HEK293T (cell line): ENCODE measurements at regions not wholly inside any gene's neighbourhood (a gene's known extent, or its start where the extent isn't known, plus 50 kb on each side); places are given as distances from the start of the nearest gene placed in this dataset.
A peak's percentile ranks its signal among the peaks of the same experiment; 100 is the strongest.
"Not testable (repeated sequence)": the region's sequence is repeated elsewhere in the genome, so short reads cannot be mapped to it uniquely, and the experiment has no call there.

Experiments
- CTCF ChIA-PET: fragments of 350-600 bp; formaldehyde crosslinking; extraction: SDS; loops from one replicate; lab custom pipeline; 2021; ENCODE audit warnings: antibody characterized with exemption, inconsistent platforms; lab: Yijun Ruan, JAX
- POLR2A ChIA-PET: fragments of 350-600 bp; formaldehyde crosslinking; extraction: SDS; loops from one replicate; lab custom pipeline; 2020; ENCODE audit warnings: antibody characterized with exemption, inconsistent platforms; lab: Yijun Ruan, JAX
- DNase-seq: peaks from one replicate; pipeline ENCODE4 v3.0.0; 2012; ENCODE audit warnings: mixed read lengths; ENCODE audit errors: extremely low spot score
- ARNT ChIP-seq: fragments of 450-650 bp; IDR thresholded peaks from 2 replicates; pipeline ENCODE4 v1.6.1; 2017; ENCODE audit warnings: mild to moderate bottlenecking
- BHLHE40 ChIP-seq: fragments of 450-650 bp; IDR thresholded peaks from 2 replicates; pipeline ENCODE4 v1.6.1; 2016; ENCODE audit warnings: mild to moderate bottlenecking, moderate library complexity, borderline replicate concordance
- CTBP1 ChIP-seq: fragments of 450-650 bp; IDR thresholded peaks from 2 replicates; pipeline ENCODE4 v1.6.1; 2016; ENCODE audit warnings: borderline replicate concordance
- ELF4 ChIP-seq: fragments of 450-650 bp; IDR thresholded peaks from 2 replicates; pipeline ENCODE4 v1.6.1; 2017; ENCODE audit warnings: antibody characterized with exemption
- FOXA1 ChIP-seq: fragments of 450-650 bp; IDR thresholded peaks from 2 replicates; pipeline ENCODE4 v1.6.1; 2016; ENCODE audit warnings: mild to moderate bottlenecking
- FOXK2 ChIP-seq: fragments of 450-650 bp; IDR thresholded peaks from 2 replicates; pipeline ENCODE4 v1.6.1; 2016; ENCODE audit warnings: mild to moderate bottlenecking
- FOXM1 ChIP-seq: fragments of 450-650 bp; IDR thresholded peaks from 2 replicates; pipeline ENCODE4 v1.6.1; 2017; ENCODE audit warnings: mild to moderate bottlenecking, borderline replicate concordance
- HDGF ChIP-seq: fragments of 450-650 bp; IDR thresholded peaks from 2 replicates; pipeline ENCODE4 v1.6.1; 2017; ENCODE audit warnings: antibody characterized with exemption, borderline replicate concordance
- L3MBTL2 ChIP-seq: fragments of 450-650 bp; conservative IDR thresholded peaks from 2 replicates; pipeline ENCODE4 v1.6.1; 2016; ENCODE audit warnings: mild to moderate bottlenecking
- LEF1 ChIP-seq: fragments of 450-650 bp; IDR thresholded peaks from 2 replicates; pipeline ENCODE4 v1.6.1; 2017; ENCODE audit warnings: mild to moderate bottlenecking, borderline replicate concordance
- NFRKB ChIP-seq: fragments of 450-650 bp; IDR thresholded peaks from 2 replicates; pipeline ENCODE4 v1.6.1; 2016; ENCODE audit warnings: mild to moderate bottlenecking, moderate library complexity
- PKNOX1 ChIP-seq: fragments of 450-650 bp; IDR thresholded peaks from 2 replicates; pipeline ENCODE4 v1.6.1; 2016
- SP1 ChIP-seq: fragments of 450-650 bp; IDR thresholded peaks from 2 replicates; pipeline ENCODE4 v1.6.1; 2017
- SUZ12 ChIP-seq: fragments of 450-650 bp; IDR thresholded peaks from 2 replicates; pipeline ENCODE4 v1.6.1; 2016; ENCODE audit warnings: mild to moderate bottlenecking
- TARDBP ChIP-seq: fragments of 450-650 bp; IDR thresholded peaks from 2 replicates; pipeline ENCODE4 v1.6.1; 2016
- ZNF384 ChIP-seq: fragments of 450-650 bp; IDR thresholded peaks from 2 replicates; pipeline ENCODE4 v1.6.1; 2016

GRCh38 chr22:22178992-22179391 lies 65.6 kb upstream of the VPREB1 start:
- no peak for DNase-seq
- POLR2A ChIA-PET = interaction anchor here (0.9 kb wide), 1 partner anchor 10 kb away, joined by 3 read pairs; no protein-coding TSS in a partner anchor
- CTCF ChIA-PET = interaction anchor here (0.6 to 1.4 kb wide), 4 partner anchors 10 to 29 kb away, joined by 3 to 5 read pairs (median 4); no protein-coding TSS in a partner anchor
- TF ChIP-seq FOXM1 (no peak), ARNT (no peak), PKNOX1 (no peak), HDGF (no peak), NFRKB (no peak), CTBP1 (no peak), L3MBTL2 (no peak), TARDBP (no peak), ELF4 (no peak), SUZ12 (no peak), FOXA1 (no peak), ZNF384 (no peak)

- POLR2A ChIA-PET = interaction anchor here (0.9 kb wide), 1 partner anchor 9 kb away, joined by 3 read pairs; no protein-coding TSS in a partner anchor
- CTCF ChIA-PET = interaction anchor here (0.6 to 1.4 kb wide), 3 partner anchors 17 to 25 kb away, joined by 3 to 5 read pairs (median 4); no protein-coding TSS in a partner anchor
- TF ChIP-seq ZNF384 (no peak), FOXM1 (no peak), L3MBTL2 (no peak), TARDBP (no peak), LEF1 (no peak), PKNOX1 (no peak), FOXA1 (no peak), NFRKB (no peak), SUZ12 (no peak), HDGF (no peak), FOXK2 (no peak), SP1 (no peak), CTBP1 (no peak), ARNT (no peak), BHLHE40 (no peak)
- no peak for DNase-seq
Measured at GRCh38 chr22:22178355-22178965, 66.1 kb upstream of the VPREB1 start.

GRCh38 chr22:22176929-22177616 lies 67.5 kb upstream of the VPREB1 start:
- POLR2A ChIA-PET = no interaction called here

DNA sequence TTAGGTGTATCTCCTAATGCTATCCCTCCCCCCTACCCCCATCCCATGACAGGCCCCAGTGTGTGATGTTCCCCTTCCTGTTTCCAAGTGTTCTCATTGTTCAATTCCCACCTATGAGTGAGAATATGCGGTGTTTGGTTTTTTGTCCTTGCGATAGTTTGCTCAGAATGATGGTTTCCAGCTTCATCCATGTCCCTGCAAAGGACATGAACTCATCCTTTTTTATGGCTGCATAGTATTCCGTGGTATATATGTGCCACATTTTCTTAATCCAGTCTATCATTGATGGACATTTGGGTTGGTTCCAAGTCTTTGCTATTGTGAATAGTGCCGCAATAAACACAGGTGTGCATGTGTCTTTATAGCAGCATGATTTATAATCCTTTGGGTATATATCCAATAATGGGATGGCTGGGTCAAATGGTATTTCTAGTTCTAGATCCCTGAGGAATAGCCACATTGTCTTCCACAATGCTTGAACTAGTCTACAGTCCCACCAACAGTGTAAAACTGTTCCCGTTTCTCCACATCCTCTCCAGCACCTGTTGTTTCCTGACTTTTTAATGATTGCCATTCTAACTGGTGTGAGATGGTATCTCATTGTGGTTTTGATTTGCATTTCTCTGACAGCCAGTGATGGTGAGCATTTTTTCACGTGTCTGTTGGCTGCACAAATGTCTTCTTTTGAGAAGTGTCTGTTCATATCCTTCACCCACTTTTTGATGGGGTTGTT lies 71.5 kb upstream of the VPREB1 start:
- CTCF ChIA-PET = interaction anchor here (0.8 kb wide), 1 partner anchor 45 kb away, joined by 4 read pairs; no protein-coding TSS in a partner anchor
- POLR2A ChIA-PET, DNase-seq: not testable (repeated sequence)

More at GRCh38 chr22:22176929-22177616, 67.5 kb upstream of the VPREB1 start:
- no peak for DNase-seq
- TF ChIP-seq LEF1 (no peak), ARNT (no peak), PKNOX1 (no peak)
- CTCF ChIA-PET = interaction anchor here (1.1 to 1.2 kb wide), 2 partner anchors 18 to 29 kb away, joined by 3 to 4 read pairs; no protein-coding TSS in a partner anchor

GRCh38 chr22:22171357-22172218 lies 73.0 kb upstream of the VPREB1 start:
- TF ChIP-seq HDGF (no peak), LEF1 (no peak), SUZ12 (no peak), L3MBTL2 (no peak), ZNF384 (no peak), ARNT (no peak), FOXA1 (no peak), SP1 (no peak), PKNOX1 (no peak)
- CTCF ChIA-PET = interaction anchor here (0.7 to 1.0 kb wide), 5 partner anchors 12 to 410 kb away, joined by 3 to 4 read pairs (median 3); no protein-coding TSS in a partner anchor
- POLR2A ChIA-PET = interaction anchor here (1.0 kb wide), 1 partner anchor 8 kb away, joined by 4 read pairs; no protein-coding TSS in a partner anchor
- peak; percentile 64 for DNase-seq
